Adrenal gland (tissue), 5 donors: ENCODE measurements at regions not wholly inside any gene's neighbourhood (a gene's known extent, or its start where the extent isn't known, plus 50 kb on each side); places are given as distances from the start of the nearest gene placed in this dataset.

Experiments
- POLR2A ChIP-seq, 2 donors: fragments of 450-650 bp; IDR thresholded peaks; one replicate each; pipeline ENCODE4 v1.6.1; 2017; ENCODE audit warnings: antibody characterized with exemption in 2 of 2, mild to moderate bottlenecking in 2 of 2, moderate library complexity in 1 of 2
- TF ChIP-seq, protein P1 (sequence below), 6 experiments: fragments of 450-650 bp in 4 of 6; fragments of 200-600 bp in 2 of 6; sonication (generic) in 1 of 6; IDR thresholded peaks; 1 replicate in 5 of 6; 2 replicates in 1 of 6; pipeline versions ENCODE4 v1.5.1 to v1.8.0; 2016 to 2021; ENCODE audit warnings: antibody characterized with exemption in 6 of 6, mild to moderate bottlenecking in 2 of 6, moderate library complexity in 1 of 6
- donor health status: DM: no; HTN: no; CAD: no.

DNA sequence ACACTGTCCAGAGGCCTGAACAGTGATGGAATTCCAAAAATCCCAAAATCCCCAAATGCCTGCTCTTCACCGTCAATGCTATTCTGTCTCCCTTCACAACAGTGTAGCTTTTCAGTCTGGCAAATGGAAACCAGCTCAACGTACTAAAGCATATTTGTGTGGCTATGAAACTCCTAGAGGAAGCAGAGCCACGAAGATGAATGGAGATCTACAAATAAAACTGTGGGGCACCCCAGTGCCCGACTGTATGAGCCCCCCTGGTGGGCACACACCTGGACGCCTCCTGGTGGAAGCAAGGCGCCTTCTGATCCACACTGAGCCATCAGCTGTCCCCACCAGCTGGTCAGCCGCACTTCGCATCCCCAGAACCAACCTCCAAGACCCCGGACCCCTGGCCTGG lies 129.1 kb upstream of the SOD1 start:
- TF ChIP-seq POLR2A (IDR thresholded peaks at IDR 0.05) = no peak
- TF ChIP-seq, protein P1, sequence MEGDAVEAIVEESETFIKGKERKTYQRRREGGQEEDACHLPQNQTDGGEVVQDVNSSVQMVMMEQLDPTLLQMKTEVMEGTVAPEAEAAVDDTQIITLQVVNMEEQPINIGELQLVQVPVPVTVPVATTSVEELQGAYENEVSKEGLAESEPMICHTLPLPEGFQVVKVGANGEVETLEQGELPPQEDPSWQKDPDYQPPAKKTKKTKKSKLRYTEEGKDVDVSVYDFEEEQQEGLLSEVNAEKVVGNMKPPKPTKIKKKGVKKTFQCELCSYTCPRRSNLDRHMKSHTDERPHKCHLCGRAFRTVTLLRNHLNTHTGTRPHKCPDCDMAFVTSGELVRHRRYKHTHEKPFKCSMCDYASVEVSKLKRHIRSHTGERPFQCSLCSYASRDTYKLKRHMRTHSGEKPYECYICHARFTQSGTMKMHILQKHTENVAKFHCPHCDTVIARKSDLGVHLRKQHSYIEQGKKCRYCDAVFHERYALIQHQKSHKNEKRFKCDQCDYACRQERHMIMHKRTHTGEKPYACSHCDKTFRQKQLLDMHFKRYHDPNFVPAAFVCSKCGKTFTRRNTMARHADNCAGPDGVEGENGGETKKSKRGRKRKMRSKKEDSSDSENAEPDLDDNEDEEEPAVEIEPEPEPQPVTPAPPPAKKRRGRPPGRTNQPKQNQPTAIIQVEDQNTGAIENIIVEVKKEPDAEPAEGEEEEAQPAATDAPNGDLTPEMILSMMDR (IDR thresholded peaks at IDR 0.05) = no peak
